GM18951 (cell line): ENCODE measurements at regions not wholly inside any gene's neighbourhood (a gene's known extent, or its start where the extent isn't known, plus 50 kb on each side); places are given as distances from the start of the nearest gene placed in this dataset.

Source experiments
- POLR2A ChIP-seq: IDR thresholded peaks from 4 replicates; pipeline ENCODE4 v1.6.1; 2011; ENCODE audit warnings: mild to moderate bottlenecking; ENCODE audit not compliant: insufficient read length, insufficient read depth; ENCODE audit errors: extremely low read depth
- in situ Hi-C: fragments of 300-500 bp; cut with MboI; formaldehyde crosslinking; loops from one replicate; pipeline ENCODE4 v1.12.0; 2022; ENCODE audit warnings: low sequenced_read_pairs, mixed read lengths, inconsistent platforms; ENCODE audit not compliant: unreplicated experiment

DNA sequence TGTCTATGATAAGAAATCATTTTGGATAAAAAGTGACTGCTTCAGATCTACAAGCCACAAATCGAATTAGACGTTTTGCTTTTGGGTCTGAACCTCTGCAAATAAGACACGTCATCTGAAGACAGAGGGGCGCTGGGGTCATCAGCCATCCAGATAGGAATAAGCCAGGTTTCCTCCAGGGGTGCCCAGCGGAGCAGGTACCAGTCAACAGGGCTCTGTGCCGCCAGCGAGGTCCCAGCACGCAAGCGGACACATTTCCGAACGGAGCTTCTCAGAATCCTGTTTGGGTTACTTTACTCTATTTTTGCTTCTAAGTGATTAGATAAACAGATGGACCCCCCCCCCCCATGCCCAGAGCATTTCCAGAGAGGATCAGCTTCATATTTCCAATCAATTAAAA lies 873.8 kb downstream of the BRD1 start:
- in situ Hi-C loops: no loop called here
- no peak for TF ChIP-seq POLR2A

DNA sequence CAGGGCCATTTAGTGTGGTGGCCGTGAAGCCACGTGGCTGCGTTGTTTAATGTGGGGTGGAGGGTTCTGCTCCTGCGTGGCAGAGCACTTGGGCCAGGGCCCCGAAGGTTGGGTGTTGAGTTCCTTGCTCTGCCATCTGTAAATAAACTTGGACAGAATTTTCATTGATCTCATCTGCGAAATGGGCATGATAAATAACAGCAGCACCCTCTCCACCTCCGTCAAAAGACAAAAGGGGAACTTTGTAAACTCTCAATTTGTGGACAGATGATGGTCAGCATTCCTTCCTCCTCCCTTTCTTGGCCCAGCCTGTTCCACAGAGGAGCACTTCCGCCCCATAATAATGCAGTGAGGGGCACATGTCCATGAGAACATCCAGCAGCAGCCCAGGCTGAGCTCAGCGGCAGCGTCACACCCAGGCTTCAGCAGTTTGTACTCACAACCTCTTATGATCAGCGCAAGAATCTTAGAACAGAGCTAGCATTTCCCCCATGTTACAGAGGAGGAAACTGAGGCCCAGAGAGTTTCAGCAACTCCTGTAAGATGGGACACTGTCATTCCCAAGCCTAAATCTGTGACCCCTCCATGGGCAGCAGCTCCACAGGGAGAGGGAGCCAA lies 874.5 kb downstream of the BRD1 start:
- in situ Hi-C loops: no loop called here
- no peak for TF ChIP-seq POLR2A

DNA sequence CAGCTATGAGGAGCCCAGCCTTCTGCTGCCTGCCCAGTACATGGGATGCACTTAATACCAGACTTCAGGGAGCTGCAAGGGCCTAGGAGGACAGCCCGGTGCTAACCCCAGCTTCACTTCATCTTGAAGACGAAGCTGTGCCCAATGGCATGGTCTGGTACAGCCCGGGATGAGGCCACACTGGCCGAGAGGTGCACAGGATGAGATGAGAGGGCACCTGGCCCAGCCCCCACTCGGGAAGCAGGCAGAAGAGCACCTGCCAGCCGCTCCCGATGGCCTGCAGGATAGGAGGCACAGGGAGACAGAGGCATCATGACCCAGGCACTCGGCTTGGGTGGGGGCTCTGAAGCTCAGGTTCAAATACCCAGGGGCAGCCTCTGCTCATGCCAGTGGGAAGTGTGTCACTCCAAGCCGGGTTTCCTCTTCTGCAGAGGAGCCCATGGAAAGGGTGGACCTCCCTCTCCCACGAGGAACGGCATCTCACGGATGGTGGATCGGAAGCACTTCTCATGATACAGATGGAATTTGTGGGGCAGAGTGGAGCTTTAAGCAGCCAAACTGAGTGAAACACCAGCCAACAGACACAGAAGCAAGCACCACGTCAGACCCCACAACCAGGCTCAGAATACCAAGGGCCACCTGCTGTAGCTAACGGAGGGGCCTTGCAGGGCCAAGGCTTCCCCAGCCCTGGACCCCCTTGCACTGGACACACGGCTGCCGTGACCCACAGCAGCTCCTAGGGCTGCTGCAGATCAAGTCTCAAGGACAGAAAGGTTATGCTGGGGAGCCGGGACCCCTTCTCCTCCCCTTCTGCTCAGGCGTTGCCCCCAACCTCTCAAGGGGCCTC lies 875.2 kb downstream of the BRD1 start:
- in situ Hi-C loops: no loop called here
- no peak for TF ChIP-seq POLR2A

DNA sequence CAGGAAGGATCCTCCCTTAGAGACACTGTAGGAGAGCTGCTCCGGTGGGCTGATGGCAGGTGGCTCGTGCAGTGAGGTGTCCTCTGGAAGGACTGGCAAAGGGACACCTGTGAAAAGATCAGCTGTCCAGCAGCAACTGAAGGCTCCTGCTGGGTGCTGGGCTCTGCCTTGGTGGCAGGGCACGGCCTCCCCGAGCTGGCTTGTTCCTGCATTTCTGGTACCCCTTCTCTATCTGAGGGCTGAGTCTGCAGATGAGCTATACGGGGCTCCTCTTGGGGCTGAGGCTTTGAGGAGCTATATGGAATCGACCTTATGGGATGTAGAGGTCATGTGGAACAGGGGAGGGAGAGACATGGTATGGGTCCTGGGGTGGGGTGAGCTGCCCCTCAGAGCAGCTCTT lies 875.8 kb downstream of the BRD1 start:
- in situ Hi-C loops: no loop called here
- TF ChIP-seq POLR2A: no peak

DNA sequence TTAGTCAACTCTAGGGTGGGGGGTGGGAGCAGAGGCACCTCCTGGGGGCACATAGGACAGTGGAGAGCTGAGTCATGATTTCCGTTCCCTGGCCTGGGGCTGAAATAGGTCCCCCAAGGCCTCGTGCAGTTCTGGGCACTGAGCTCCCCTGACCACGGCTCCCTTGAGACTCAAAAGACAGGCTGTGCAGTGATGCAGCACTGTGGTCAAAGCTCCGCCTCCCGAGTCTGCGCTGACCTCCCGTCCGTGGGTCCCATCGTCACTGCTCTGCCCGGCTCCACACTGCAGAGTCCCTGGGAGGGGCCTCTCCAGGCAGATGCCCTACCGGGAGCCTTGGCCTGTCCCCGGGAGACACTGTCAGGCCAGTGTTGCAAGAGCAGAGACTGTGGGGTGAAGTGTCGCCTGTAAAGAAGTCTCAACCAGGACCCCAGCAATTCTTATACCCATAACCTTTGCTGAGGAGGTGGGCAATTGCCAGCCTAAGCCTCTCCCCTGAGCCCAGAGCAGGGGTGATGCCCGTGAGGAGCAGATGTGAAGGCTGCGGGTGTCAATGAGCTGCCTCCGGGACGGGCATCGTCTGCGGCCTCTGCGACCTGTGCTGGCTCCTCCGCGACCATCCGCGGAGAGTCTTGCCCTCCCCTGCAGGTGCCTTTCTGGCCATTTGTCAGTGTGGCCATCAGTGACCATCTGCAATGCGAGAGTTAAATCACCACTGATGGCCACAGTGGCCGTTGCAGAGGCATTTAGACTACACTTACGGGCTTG lies 877.3 kb downstream of the BRD1 start:
- in situ Hi-C loops: no loop called here
- TF ChIP-seq POLR2A: no peak

DNA sequence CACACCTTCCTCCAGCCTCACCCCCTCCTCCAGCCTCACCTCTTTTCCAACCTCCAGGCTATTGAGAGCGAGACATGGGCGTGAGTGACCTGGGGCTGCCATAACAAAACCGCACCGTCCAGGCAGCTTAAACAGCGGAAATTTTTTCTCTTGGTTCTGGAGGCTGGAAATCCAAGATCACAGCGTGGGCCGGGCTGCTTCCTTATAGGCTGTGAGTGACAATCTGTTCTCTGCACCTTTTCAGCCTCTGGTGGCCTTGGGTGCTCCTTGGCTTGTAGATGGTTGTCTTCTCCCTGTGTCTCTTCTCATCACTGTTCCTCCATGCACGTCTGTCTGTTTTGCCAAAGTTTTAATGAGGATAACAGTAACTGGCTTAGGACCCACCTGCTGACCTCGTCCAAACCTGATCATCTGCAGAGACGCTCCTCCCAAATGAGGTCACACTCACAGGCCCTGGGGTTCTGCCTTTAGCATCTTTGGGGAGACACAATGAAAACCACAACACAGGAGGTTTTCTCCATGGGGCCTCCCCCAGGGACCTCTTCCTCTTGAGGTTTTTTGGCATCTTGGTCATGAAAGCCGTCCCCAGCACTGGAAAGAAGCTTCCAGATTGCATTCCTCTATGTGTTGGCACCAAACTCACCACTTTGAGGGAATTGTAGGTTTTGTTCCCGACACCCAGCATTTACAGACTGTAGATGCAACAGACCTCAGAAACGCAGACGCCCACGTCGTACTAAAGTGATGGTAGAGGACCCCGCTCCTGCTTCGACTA lies 878.1 kb downstream of the BRD1 start:
- in situ Hi-C loops: no loop called here

DNA sequence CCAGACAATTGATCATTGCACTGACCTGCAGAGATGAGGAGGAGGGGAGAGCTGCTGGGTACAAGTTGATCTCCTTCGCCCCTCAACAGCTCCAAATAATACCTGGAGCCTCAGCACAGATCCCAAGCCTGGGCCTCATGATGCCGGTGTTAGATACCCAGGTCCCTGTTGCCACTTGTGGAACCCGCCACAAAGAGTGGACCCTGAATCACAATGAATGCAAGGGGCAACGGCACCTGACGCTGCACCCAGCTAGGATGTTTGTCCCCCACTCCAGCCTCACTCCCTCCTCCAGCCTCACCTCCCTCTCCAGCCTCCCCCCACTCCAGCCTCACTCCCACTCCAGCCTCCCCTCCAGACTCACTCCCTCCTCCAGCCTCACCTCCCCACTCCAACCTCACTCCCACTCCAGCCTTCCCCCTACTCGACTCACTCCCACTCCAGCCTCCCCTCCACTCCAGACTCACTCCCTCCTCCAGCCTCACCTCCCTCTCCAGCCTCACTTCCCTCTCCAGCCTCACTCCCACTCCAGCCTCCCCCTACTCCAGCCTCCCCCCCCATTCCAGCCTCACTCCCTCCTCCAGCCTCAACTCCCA lies 879.0 kb downstream of the BRD1 start:
- no peak for TF ChIP-seq POLR2A
- in situ Hi-C loops: no loop called here

More for the DNA sequence above, 878.1 kb downstream of the BRD1 start:
- TF ChIP-seq POLR2A: no peak

DNA sequence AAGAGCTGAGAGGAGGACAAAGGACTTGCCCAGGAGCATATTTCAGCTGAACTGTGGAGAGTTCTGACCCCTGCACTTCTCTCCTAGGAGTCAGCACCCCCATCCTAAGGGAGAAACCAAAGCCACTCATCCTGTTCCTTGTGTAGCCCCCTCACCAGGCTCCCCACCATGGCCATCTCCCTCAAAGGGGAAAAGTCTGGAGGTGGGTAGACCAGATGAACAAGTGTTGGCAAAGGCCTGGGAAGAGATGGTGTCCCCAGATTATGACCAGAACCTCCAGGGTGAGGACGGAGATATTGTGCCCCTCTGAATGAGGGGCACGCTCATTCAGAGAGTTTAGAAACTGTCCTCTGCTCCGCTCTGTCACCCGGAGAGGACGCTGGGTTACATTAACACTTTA lies 880.0 kb downstream of the BRD1 start:
- no peak for TF ChIP-seq POLR2A
- in situ Hi-C loops: no loop called here

DNA sequence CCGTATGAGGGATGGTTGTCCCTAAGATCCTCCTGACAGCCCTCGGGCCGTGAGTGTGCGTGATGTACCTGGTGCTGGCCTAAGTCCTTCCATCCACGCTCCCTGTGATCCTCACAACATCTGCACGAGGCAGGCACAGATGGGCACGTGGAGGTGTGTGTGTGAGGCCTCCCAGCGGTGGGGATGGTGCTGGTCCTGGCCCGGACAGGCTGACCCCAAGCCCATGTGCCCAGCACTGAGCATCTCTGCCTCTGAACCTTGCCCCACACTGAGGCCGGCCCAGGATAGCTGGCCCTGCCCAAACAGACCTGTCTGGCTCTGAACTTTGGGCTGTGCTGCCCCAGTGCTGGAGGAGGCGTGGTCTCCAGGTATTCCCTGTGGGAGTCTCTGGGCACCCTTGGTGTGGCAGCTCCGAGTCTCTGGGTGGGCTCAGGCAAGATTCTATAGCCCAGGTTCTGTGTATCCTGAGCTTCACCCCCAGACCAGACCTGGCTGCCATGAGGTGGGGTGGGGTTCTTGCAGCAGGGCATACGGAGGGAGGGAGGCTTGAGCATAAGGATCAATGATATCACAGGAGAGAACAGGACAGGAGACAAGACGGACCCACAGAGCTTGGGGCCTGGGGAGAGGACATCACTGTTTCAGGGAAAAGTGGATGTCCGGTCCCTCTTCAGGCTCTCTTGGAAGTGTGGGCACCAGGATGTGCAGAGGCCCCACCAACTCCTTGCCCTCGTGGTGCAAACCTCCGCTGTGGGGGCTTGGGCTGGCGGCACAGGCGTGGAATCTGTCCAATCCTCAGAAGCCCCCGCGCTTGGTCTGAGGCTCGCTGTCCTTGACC lies 881.8 kb downstream of the BRD1 start:
- TF ChIP-seq POLR2A: no peak
- in situ Hi-C loops: no loop called here

DNA sequence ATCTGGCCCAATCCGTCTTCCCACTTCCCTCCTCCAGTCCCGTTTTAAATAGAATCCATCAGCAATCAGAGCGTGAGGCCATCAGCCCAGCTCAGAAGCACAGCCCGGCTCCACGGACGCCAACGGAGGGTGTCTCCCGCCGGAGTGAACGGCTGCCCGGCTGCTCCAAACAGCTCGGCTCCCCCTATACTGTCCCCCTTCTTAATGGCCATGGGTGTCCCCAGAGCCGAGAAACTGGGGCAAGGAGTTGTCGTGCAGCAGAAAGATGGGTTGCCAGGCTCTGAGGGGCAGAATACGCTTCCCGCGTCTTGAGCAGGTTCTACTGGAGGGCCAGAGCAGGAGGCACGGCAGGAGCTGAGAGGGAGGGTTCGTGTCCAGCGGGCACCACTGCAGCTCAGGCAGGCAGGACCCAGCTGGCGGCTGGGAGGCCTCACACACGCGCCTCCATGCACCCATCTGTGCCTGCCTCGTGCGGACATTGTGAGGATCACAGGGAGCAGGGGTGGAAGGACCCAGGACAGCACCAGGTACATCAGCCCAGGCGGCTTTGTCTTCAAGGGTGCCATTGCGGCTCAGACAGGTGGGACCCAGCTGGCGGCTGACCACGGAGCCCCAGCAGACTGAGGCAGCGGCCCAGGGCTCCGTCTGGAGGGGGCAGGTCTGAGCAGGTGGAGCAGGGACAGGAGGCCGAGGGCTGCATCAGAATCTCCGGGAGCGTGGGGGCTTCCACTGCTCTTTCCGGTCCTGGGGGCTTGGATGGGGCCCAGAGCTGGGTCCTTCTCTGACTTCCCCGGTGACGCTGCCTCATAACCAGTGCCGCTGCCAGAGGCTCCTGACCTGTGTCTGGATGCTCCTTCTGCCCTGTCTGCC lies 882.7 kb downstream of the BRD1 start:
- no peak for TF ChIP-seq POLR2A
- in situ Hi-C loops: no loop called here

DNA sequence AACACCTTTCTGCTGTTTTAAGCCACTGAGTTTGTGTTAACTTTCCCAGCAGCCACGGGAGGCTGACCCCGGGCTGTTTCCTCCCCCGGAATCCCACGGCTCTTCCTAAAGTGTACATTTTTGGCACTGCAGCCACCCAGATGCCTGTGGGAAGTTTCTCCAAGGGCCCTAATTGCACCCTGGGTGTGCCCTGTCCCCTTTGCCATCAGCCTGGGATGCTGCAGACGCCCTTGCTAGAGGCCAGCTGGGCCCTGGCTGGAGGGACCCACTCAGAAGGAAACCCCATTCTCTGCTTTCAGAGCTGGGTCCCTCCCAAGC lies 883.3 kb downstream of the BRD1 start:
- TF ChIP-seq POLR2A: no peak
- in situ Hi-C loops: no loop called here
